SK-N-SH treated with all-trans-retinoic acid at 6 μM for 48 hours (cell line): ENCODE measurements at regions not wholly inside any gene's neighbourhood (a gene's known extent, or its start where the extent isn't known, plus 50 kb on each side); places are given as distances from the start of the nearest gene placed in this dataset.

Experiments used
- ARNTL ChIP-seq: fragments of 450-650 bp; formaldehyde crosslinking; IDR thresholded peaks from 2 replicates; pipeline ENCODE4 v1.5.0; 2020; ENCODE audit warnings: low read depth, mild to moderate bottlenecking, moderate library complexity, borderline replicate concordance
- CREB5 ChIP-seq: fragments of 250-450 bp; sonication (Bioruptor Pico); IDR thresholded peaks from 2 replicates; pipeline ENCODE4 v1.5.1; 2020; ENCODE audit warnings: low read depth, mild to moderate bottlenecking, moderate library complexity
- OSR1 ChIP-seq: fragments of 250-450 bp; sonication (Bioruptor Pico); IDR thresholded peaks from 2 replicates; pipeline ENCODE4 v1.8.0; 2022; ENCODE audit warnings: moderate library complexity, mild to moderate bottlenecking, inconsistent platforms
- PATZ1 ChIP-seq: fragments of 250-450 bp; sonication (Bioruptor Pico); IDR thresholded peaks from 2 replicates; pipeline ENCODE4 v1.8.0; 2020; ENCODE audit warnings: mild to moderate bottlenecking, moderate library complexity, borderline replicate concordance
- RARB ChIP-seq: fragments of 250-450 bp; sonication (Bioruptor Pico); IDR thresholded peaks from 2 replicates; pipeline ENCODE4 v1.8.0; 2021; ENCODE audit warnings: mild to moderate bottlenecking, moderate library complexity
- ZC3H10 ChIP-seq: fragments of 250-450 bp; sonication (Bioruptor Pico); IDR thresholded peaks from 2 replicates; pipeline ENCODE4 v1.5.1; 2021; ENCODE audit warnings: mild to moderate bottlenecking, moderate library complexity
- ZFP3 ChIP-seq: fragments of 250-450 bp; sonication (Bioruptor Pico); IDR thresholded peaks from 2 replicates; pipeline ENCODE4 v1.5.0; 2020; ENCODE audit warnings: mild to moderate bottlenecking, moderate library complexity
- ZFP30 ChIP-seq: fragments of 450-650 bp; formaldehyde crosslinking; IDR thresholded peaks from 2 replicates; pipeline ENCODE4 v1.5.0; 2022; ENCODE audit warnings: mild to moderate bottlenecking, moderate library complexity
- ZNF565 ChIP-seq: fragments of 450-650 bp; formaldehyde crosslinking; conservative IDR thresholded peaks from 2 replicates; pipeline ENCODE4 v1.5.0; 2020; ENCODE audit warnings: low read depth, mild to moderate bottlenecking, moderate library complexity

- TF ChIP-seq ZFP30 (CRISPR knock-in tag) (no peak), PATZ1 (CRISPR knock-in tag) (no peak), ARNTL (no peak), ZNF565 (CRISPR knock-in tag) (no peak), ZC3H10 (CRISPR knock-in tag) (no peak), OSR1 (CRISPR knock-in tag) (no peak), ZFP3 (CRISPR knock-in tag) (no peak), RARB (CRISPR knock-in tag) (no peak), CREB5 (CRISPR knock-in tag) (no peak)
Measured at GRCh38 chr13:80462037-80462436, 121.1 kb upstream of the SPRY2 start.
